ENCODE measurements at regions not wholly inside any gene's neighbourhood (a gene's known extent, or its start where the extent isn't known, plus 50 kb on each side); places are given as distances from the start of the nearest gene placed in this dataset.

- no peak for DNase-seq (ENCODE audit: low spot score)
- H3K4me3 Mint-ChIP-seq (ENCODE audit: unreplicated experiment): no peak overlapping the region
- TF ChIP-seq CTCF (IDR thresholded peaks at IDR 0.05): no peak
- H3K4me1 Mint-ChIP-seq (ENCODE audit: low read depth): peaks cover 9% of the 10 kb centered on the region
- peaks cover 59% of the 10 kb centered on the region for H3K27me3 Mint-ChIP-seq (ENCODE audit: low read depth)
- peaks cover 2% of the 10 kb centered on the region for H3K36me3 Mint-ChIP-seq (ENCODE audit: low read depth)
- no peak overlapping the region for H3K27ac Mint-ChIP-seq (ENCODE audit: unreplicated experiment)
- H3K9me3 Mint-ChIP-seq (ENCODE audit: low read depth): no peaks in the 10 kb centered on the region
These were observed 52.5 kb upstream of the NKAP start for GRCh38 chrX:119996069-119996468.

Measured in chondrocyte (in vitro differentiated cells).